Chondrocyte (in vitro differentiated cells): ENCODE measurements at regions not wholly inside any gene's neighbourhood (a gene's known extent, or its start where the extent isn't known, plus 50 kb on each side); places are given as distances from the start of the nearest gene placed in this dataset.

Source experiments
- DNase-seq: peaks from one replicate; pipeline ENCODE4 v3.0.0; 2021; ENCODE audit warnings: mixed read lengths, low spot score
- H3K27ac Mint-ChIP-seq: one replicate; pipeline ENCODE4 v1.8.0; 2021; ENCODE audit warnings: mild to moderate bottlenecking, moderate library complexity, mixed read lengths; ENCODE audit not compliant: unreplicated experiment
- H3K27me3 Mint-ChIP-seq: 2 replicates; pipeline ENCODE4 v1.8.0; 2021; ENCODE audit warnings: low read depth, mixed read lengths
- H3K36me3 Mint-ChIP-seq: 2 replicates; pipeline ENCODE4 v1.8.0; 2021; ENCODE audit warnings: low read depth, mixed read lengths
- H3K4me1 Mint-ChIP-seq: 2 replicates; pipeline ENCODE4 v1.8.0; 2021; ENCODE audit warnings: low read depth, mild to moderate bottlenecking, mixed read lengths
- H3K4me3 Mint-ChIP-seq: one replicate; pipeline ENCODE4 v1.8.0; 2021; ENCODE audit warnings: mild to moderate bottlenecking, moderate library complexity, mixed read lengths; ENCODE audit not compliant: unreplicated experiment
- H3K9me3 Mint-ChIP-seq: 2 replicates; pipeline ENCODE4 v1.8.0; 2021; ENCODE audit warnings: low read depth, mixed read lengths
- TF ChIP-seq, protein P1 (sequence below): fragments of 200-600 bp; sonication (generic); IDR thresholded peaks from 2 replicates; pipeline ENCODE4 v1.5.0; 2021; ENCODE audit warnings: antibody characterized with exemption, mild to moderate bottlenecking, moderate library complexity

DNA sequence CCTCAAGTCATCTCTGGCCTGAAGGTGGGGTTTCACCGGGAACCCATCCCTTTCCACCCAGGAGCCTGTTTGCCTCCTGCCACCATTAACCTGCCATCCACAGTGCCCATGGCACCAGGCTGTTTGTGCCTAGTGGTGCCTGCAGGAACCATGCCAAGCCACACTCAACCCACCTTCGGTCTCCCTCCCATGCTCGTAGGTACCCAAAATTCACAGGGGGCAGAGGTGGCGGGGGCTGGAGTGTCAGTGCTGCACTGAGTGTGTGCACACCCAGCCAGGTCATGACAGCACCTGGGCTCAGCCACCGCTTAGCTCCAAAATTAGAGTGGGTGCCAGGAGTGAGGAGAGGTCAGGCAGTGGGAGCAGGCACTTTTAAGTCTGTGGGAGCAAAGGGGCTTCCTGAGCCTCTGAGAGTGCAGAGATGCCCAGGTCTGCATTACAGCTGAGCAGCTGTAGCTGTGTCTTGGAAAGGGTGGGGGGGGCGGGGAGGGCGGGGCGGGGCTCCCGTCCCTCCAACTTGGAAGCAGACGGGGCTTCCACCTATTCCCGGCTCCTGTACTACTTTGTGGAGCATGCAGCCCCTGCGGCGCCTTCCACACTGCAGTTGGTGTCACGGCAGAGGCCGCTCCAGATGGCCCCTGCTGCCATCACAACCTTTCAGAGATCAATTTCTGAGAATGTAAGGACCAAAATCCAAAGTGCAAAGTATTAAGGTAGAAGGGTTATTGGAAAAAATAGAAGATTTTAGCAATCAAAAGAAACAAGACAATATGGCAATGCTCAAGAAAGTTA, 2396.8 kb upstream of the C9orf72 start:
- Mint-ChIP-seq H3K9me3 (no peaks in the 10 kb centered on the region), H3K4me3 (no peak overlapping the region)

DNA sequence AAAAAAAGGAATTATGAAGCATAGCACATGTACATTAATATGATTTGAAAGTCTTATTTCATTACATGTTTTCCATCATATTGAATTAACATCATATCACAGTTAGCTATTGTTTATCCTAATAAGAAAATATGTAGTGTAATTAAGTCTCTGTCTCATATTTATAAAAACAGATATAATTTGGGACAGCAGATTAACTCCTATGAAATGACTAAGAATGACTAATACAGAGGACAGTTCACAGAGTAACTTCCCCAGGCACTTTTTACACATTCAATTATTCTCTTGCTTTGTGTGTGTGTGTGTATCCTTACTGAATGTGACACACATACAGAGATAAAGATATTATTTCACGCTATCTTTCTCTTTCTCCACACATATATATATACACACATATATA, 2400.9 kb upstream of the C9orf72 start:
- Mint-ChIP-seq H3K27ac (no peak overlapping the region), H3K9me3 (no peaks in the 10 kb centered on the region), H3K4me3 (no peak overlapping the region), H3K36me3 (no peaks in the 10 kb centered on the region), H3K4me1 (no peaks in the 10 kb centered on the region), H3K27me3 (no peaks in the 10 kb centered on the region)
- no peak for DNase-seq
- TF ChIP-seq, protein P1, sequence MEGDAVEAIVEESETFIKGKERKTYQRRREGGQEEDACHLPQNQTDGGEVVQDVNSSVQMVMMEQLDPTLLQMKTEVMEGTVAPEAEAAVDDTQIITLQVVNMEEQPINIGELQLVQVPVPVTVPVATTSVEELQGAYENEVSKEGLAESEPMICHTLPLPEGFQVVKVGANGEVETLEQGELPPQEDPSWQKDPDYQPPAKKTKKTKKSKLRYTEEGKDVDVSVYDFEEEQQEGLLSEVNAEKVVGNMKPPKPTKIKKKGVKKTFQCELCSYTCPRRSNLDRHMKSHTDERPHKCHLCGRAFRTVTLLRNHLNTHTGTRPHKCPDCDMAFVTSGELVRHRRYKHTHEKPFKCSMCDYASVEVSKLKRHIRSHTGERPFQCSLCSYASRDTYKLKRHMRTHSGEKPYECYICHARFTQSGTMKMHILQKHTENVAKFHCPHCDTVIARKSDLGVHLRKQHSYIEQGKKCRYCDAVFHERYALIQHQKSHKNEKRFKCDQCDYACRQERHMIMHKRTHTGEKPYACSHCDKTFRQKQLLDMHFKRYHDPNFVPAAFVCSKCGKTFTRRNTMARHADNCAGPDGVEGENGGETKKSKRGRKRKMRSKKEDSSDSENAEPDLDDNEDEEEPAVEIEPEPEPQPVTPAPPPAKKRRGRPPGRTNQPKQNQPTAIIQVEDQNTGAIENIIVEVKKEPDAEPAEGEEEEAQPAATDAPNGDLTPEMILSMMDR: no peak

More for the DNA sequence above, 2396.8 kb upstream of the C9orf72 start:
- no peak overlapping the region for H3K27ac Mint-ChIP-seq
- H3K4me1 Mint-ChIP-seq: peaks cover 6% of the 10 kb centered on the region
- no peaks in the 10 kb centered on the region for H3K27me3 Mint-ChIP-seq
- TF ChIP-seq, protein P1: no peak
- DNase-seq: peak; percentile 55
- H3K36me3 Mint-ChIP-seq: no peaks in the 10 kb centered on the region

DNA sequence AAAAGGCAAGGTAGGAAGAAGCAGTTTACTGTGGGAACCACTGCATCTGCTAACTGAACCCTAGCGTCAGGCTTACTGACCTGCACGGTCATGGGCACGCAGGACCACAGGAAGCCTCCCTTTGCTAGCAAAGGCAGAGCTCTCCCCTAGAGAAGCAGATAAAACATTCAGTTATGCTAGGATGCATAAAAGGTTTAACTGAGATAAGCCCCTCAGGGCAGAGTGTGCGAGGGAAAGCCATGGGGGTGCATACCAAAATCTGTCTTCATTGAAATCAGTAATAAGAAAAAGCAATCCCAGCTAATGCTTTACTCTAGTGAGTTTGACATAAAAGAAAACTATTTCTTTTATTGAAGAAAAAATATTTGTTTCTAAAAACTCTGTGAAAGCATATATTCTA, 2403.7 kb upstream of the C9orf72 start:
- Mint-ChIP-seq H3K4me3 (no peak overlapping the region), H3K27ac (no peak overlapping the region), H3K27me3 (peaks cover 4% of the 10 kb centered on the region), H3K9me3 (no peaks in the 10 kb centered on the region), H3K4me1 (no peaks in the 10 kb centered on the region), H3K36me3 (no peaks in the 10 kb centered on the region)
- no peak for DNase-seq
- TF ChIP-seq, protein P1: no peak

DNA sequence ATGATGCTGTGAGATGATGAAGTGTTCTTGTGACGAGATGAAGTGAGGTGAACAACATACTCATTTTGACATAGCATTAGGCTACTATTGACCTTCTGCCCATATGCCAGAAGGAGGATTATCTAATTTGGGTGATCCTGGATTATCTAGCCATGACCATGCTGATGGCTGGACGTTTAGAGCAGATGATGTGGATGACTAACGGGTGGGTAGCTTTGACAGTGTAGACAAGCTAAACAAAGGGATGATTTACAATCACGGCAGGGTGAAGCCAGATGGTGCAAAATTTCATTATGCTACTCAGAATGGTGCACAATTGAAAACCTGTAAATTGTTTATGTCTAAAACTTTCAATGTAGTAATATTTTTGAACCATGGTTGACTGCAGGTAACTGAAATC, 2403.4 kb upstream of the ACO1 start:
- H3K27ac Mint-ChIP-seq: no peak overlapping the region
- no peaks in the 10 kb centered on the region for H3K36me3 Mint-ChIP-seq
- H3K4me3 Mint-ChIP-seq: no peak overlapping the region
- H3K9me3 Mint-ChIP-seq: no peaks in the 10 kb centered on the region
- DNase-seq: no peak
- no peaks in the 10 kb centered on the region for H3K4me1 Mint-ChIP-seq
- TF ChIP-seq, protein P1: no peak
- peaks cover 6% of the 10 kb centered on the region for H3K27me3 Mint-ChIP-seq

DNA sequence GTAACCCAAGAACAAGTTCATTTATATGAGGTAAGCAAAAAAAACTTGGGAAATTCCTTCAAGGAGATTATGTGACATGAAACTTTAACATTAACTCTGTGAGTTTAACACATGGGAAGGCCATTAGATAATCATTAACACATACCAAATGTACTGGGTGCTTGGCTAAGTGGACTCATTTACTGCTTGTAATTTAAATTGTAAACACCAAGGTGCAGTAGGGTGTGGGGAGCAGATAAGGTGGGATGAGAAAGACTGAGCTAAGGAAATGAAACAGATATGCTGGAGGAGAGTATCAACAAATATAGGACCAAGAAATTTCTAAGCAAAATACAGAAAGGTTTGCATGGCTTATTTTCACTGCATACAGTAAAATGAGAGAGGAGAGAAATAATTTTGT, 2384.8 kb upstream of the ACO1 start:
- Mint-ChIP-seq H3K27me3 (no peaks in the 10 kb centered on the region), H3K4me1 (peaks cover 7% of the 10 kb centered on the region), H3K9me3 (peaks cover 5% of the 10 kb centered on the region), H3K36me3 (no peaks in the 10 kb centered on the region), H3K4me3 (no peak overlapping the region), H3K27ac (no peak overlapping the region)
- no peak for DNase-seq
- TF ChIP-seq, protein P1: no peak
